Esophagus mucosa (tissue), 1 donor: ENCODE measurements at regions not wholly inside any gene's neighbourhood (a gene's known extent, or its start where the extent isn't known, plus 50 kb on each side); places are given as distances from the start of the nearest gene placed in this dataset.
A peak's percentile ranks its signal among the peaks of the same experiment; 100 is the strongest.
"Not testable (repeated sequence)": the region's sequence is repeated elsewhere in the genome, so short reads cannot be mapped to it uniquely, and the experiment has no call there.

Experiments used
- ATAC-seq: fragments of 200-7000 bp; cut with Tn5 transposase; one replicate; pipeline ENCODE4 v1.9.1; 2020
- donor health status: DM: yes; HTN: yes; CAD: no.

DNA sequence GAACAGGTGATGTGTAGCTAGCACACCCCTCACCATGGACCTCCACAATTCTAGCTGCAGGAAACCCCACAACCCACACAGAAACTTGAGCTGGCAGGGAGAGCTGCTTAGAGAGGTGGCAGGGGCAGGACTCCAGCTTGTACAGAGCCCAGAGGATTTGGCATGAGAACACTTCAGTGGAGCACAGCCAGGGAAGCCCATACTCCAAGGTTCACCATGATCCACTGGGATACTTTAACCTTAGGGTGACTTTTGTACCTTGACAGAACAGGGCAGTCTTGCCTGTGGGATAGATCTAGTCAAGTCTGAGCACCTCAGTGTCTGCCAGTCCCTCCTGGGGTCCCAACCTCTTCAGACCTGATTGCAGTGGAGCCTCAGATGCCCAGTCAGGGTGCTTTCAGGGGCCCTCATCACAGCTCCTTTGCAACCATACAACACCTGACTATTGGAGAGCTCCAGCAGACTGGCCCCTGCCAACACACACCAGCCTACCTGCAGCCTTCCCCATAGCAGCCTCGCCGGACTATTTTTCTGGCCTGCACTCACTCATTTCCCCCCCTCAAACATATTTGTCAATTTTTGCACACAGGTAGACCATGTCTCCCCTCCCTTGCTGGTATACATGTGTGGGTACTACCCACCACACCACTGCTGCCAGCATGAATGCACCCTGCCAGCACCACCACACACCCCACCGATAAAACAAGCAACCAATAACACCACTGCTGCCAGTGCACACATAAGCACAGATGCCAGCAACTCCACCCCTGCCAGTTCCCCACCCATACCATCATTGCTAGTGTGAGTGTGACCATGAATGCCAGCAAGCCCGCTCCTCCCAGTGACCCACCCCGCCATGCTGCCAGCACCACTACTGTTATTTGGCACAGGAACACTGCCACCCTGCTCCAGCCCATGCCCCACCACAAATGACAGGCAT is 56.0 kb upstream of the CDX4 start:
- no peak for ATAC-seq

DNA sequence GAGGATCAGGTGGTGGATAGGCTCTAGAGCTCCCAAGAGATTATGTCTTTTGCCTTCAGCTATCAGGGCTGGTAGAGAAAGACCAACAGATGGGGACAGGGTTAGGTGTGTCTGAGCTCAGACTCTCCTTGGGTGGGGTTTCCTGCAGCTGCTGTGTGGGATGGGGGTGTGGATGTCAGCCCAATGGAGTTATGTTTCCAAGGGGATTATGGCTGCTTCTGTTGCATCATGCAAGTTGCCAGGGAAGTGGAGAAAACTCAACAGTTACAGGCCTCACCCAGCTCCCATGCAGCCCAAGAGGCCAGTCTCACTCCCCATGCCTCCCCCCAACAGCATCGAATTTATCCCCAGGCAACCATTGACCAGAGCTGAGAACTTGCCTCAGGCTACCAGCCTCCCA is 80.2 kb upstream of the CDX4 start:
- ATAC-seq = no peak

DNA sequence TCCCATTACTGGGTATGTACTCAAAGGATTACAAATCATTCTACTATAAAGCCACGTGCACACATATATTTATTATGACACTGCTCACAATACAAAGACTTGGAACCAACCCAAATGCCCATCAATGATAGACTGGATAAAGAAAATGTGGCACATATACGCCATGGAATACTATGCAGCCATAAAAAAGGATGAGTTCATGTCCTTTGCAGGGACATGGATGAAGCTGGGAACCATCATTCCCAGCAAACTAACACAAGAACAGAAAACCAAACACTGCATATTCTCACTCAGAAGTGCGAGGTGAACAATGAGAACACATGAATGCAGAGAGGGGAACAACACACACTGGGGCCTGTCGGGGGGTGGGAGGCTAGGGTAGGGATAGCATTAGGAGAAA is 89.6 kb upstream of the CDX4 start:
- not testable (repeated sequence) for ATAC-seq

DNA sequence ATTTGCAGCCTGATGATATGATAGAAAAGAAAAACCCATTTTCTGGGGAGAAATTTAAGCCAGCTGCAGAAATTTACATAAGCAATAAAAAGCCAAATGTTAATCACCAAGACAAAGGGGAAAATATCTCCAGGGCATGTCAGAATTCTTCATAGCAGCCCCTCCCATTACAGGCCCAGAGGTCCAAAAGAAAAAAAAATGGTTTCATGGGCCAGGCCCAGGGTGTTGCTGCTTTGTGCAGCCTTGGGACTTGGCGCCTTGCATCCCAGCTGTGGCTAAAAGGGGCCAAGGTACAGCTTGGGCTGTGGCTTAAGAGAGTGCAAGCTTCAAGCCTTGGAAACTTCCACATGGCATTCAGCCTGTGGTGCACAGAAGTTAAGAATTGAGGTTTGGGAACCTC is 97.9 kb upstream of the CDX4 start:
- no peak for ATAC-seq

- no peak for ATAC-seq
Observed at GRCh38 chrX:73337366-73337765, 109.5 kb upstream of the CDX4 start.

GRCh38 chrX:73289039-73289438 is 74.4 kb upstream of the NAP1L2 start:
- no peak for ATAC-seq

GRCh38 chrX:73270753-73271152 is 56.1 kb upstream of the NAP1L2 start:
- no peak for ATAC-seq

DNA sequence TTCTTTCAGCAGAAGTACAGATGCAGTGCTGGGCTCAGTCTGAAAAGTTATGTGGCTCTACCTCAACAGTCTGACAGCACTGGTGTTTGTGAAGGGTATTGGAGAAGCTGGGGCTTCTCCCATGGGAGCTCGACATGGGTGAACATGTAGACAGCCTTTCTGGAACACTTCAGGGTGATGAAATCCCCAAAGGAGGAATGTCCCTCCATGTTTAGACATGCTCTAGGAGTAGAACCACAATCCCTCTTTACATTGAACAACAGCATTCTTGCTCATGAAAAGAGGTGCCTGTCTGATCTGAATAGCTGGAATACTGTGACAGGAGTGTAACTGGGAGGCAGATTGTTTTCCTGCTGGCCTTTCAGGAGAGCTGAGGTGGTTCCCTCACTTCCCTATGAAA is 53.8 kb upstream of the NAP1L2 start:
- ATAC-seq = peak; percentile 72

DNA sequence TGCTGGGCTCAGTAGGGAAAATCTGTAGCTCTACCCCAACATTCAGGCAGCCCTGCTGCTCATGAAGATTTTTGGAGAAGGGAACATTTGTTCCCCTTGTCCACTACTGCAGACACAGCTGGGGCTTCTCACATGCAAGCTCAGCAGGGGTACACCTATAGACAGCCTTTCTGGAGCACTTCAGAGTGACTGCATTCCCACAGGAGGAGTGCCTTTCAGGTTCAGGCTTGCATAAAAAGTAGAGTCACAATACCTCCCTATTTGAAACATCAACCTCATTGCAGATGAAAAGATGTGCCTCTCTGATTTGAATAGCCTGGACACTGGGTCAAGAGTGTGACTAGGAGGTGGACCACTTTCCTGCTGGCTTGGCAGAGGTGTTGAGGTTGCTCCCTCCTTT is 53.3 kb upstream of the NAP1L2 start:
- peak; percentile 69 for ATAC-seq

- ATAC-seq = peak; percentile 63
Observed at GRCh38 chrX:73267206-73267605, 52.6 kb upstream of the NAP1L2 start.

DNA sequence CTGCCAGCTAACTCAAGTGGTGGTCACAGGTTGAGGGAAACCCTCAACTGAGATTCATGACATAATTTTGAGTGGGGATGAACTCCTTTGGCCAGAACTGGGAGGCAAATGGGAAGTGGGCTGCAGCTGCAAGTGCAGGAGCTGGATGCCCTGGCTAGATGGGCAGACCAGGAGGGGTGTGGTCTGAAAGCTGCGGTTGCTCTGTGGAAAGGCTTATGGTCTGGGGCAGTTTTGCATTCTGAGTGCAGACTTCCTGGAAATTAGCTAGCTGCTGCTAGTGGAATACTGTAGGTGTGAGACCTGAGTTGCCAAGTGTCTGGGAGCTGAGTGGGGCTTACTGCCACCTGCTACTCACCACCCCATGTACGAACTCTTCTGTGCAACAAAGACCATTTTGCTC is 52.1 kb upstream of the NAP1L2 start:
- no peak for ATAC-seq
